HG03103 (cell line): ENCODE measurements at regions not wholly inside any gene's neighbourhood (a gene's known extent, or its start where the extent isn't known, plus 50 kb on each side); places are given as distances from the start of the nearest gene placed in this dataset.
"Not testable (repeated sequence)": the region's sequence is repeated elsewhere in the genome, so short reads cannot be mapped to it uniquely, and the experiment has no call there.

Source experiments
- ATAC-seq: cut with Tn5 transposase; IDR thresholded peaks from one replicate; pipeline ENCODE4 v1.9.1; 2021; ENCODE audit warnings: low read depth; ENCODE audit not compliant: unreplicated experiment

- peak; percentile 87 for ATAC-seq
Observed at GRCh38 chr15:30470601-30471365, 56.7 kb upstream of the GOLGA8R start.

GRCh38 chr15:30471366-30471749 lies 57.3 kb upstream of the GOLGA8R start:
- not testable (repeated sequence) for ATAC-seq

GRCh38 chr15:30471817-30472551 lies 57.9 kb upstream of the GOLGA8R start:
- ATAC-seq: not testable (repeated sequence)

- not testable (repeated sequence) for ATAC-seq
Observed at GRCh38 chr15:30484887-30485286, 67.0 kb upstream of the GOLGA8Q start.

- ATAC-seq: not testable (repeated sequence)
Observed at GRCh38 chr15:30489237-30489636, 62.6 kb upstream of the GOLGA8Q start.

GRCh38 chr15:30490334-30490733 lies 61.5 kb upstream of the GOLGA8Q start:
- ATAC-seq: not testable (repeated sequence)

- ATAC-seq: not testable (repeated sequence)
Observed at GRCh38 chr15:30493947-30494346, 57.9 kb upstream of the GOLGA8Q start.

GRCh38 chr15:30497275-30497674 lies 54.6 kb upstream of the GOLGA8Q start:
- not testable (repeated sequence) for ATAC-seq

- not testable (repeated sequence) for ATAC-seq
Observed at GRCh38 chr15:30499233-30499632, 52.6 kb upstream of the GOLGA8Q start.

GRCh38 chr15:30500511-30500910 lies 51.3 kb upstream of the GOLGA8Q start:
- not testable (repeated sequence) for ATAC-seq
